Stimulated activated CD8-positive, alpha-beta memory T cell treated with anti-CD3 and anti-CD28 coated beads, Interleukin-12 subunit alpha, Interleukin-12 subunit beta, amount 100 ng/mL, for 24 hours (primary cell): ENCODE measurements at regions not wholly inside any gene's neighbourhood (a gene's known extent, or its start where the extent isn't known, plus 50 kb on each side); places are given as distances from the start of the nearest gene placed in this dataset.
"Not testable (repeated sequence)": the region's sequence is repeated elsewhere in the genome, so short reads cannot be mapped to it uniquely, and the experiment has no call there.

ENCODE experiments used
- DNase-seq: peaks from one replicate; pipeline ENCODE4 v3.0.0-alpha.2; 2020; ENCODE audit errors: extremely low read depth

- no peak for DNase-seq
Measured at GRCh38 chr7:65317372-65317771, 56.3 kb upstream of the ZNF92 start.

- no peak for DNase-seq
Measured at GRCh38 chr7:65310761-65311160, 62.9 kb upstream of the ZNF92 start.

GRCh38 chr7:65308300-65308678 lies 65.4 kb upstream of the ZNF92 start:
- no peak for DNase-seq

GRCh38 chr7:65307651-65308299 lies 65.9 kb upstream of the ZNF92 start:
- DNase-seq, result no peak

GRCh38 chr7:65304175-65304574 lies 69.5 kb upstream of the ZNF92 start:
- DNase-seq, result no peak

GRCh38 chr7:65302883-65303282 lies 70.8 kb upstream of the ZNF92 start:
- no peak for DNase-seq

- DNase-seq, result no peak
Measured at GRCh38 chr7:65301007-65301406, 72.6 kb upstream of the ZNF92 start.

- no peak for DNase-seq
Measured at GRCh38 chr7:65295409-65295808, 78.2 kb upstream of the ZNF92 start.

- DNase-seq, result not testable (repeated sequence)
Measured at GRCh38 chr7:65290340-65290739, 83.3 kb upstream of the ZNF92 start.

- no peak for DNase-seq
Measured at GRCh38 chr7:65287023-65287422, 86.6 kb upstream of the ZNF92 start.

GRCh38 chr7:65285906-65286864 lies 87.5 kb upstream of the ZNF92 start:
- DNase-seq, result no peak

GRCh38 chr7:65285241-65285640 lies 88.4 kb upstream of the ZNF92 start:
- DNase-seq, result not testable (repeated sequence)

- DNase-seq, result no peak
Measured at GRCh38 chr7:65279795-65280194, 93.9 kb upstream of the ZNF92 start.

- DNase-seq, result no peak
Measured at GRCh38 chr7:65276822-65277221, 96.8 kb upstream of the ZNF92 start.

- not testable (repeated sequence) for DNase-seq
Measured at GRCh38 chr7:65271502-65271901, 102.2 kb upstream of the ZNF92 start.

- no peak for DNase-seq
Measured at GRCh38 chr7:65269150-65269856, 104.4 kb upstream of the ZNF92 start.

- DNase-seq, result no peak
Measured at GRCh38 chr7:65268782-65269149, 104.9 kb upstream of the ZNF92 start.

- no peak for DNase-seq
Measured at GRCh38 chr7:65265933-65266519, 107.6 kb upstream of the ZNF92 start.

- DNase-seq, result no peak
Measured at GRCh38 chr7:65264258-65264657, 109.4 kb upstream of the ZNF92 start.

- not testable (repeated sequence) for DNase-seq
Measured at GRCh38 chr7:65260673-65261072, 113.0 kb upstream of the ZNF92 start.

- DNase-seq, result not testable (repeated sequence)
Measured at GRCh38 chr7:65259864-65260525, 113.7 kb upstream of the ZNF92 start.

GRCh38 chr7:65254061-65254460 lies 119.6 kb upstream of the ZNF92 start:
- no peak for DNase-seq
